ELF-1 (cell line): ENCODE measurements at regions not wholly inside any gene's neighbourhood (a gene's known extent, or its start where the extent isn't known, plus 50 kb on each side); places are given as distances from the start of the nearest gene placed in this dataset.
"Not testable (repeated sequence)": the region's sequence is repeated elsewhere in the genome, so short reads cannot be mapped to it uniquely, and the experiment has no call there.

ENCODE experiments used
- DNase-seq: peaks from one replicate; pipeline ENCODE4 v3.0.0-alpha.2; 2016; ENCODE audit warnings: low read depth, low spot score

DNA sequence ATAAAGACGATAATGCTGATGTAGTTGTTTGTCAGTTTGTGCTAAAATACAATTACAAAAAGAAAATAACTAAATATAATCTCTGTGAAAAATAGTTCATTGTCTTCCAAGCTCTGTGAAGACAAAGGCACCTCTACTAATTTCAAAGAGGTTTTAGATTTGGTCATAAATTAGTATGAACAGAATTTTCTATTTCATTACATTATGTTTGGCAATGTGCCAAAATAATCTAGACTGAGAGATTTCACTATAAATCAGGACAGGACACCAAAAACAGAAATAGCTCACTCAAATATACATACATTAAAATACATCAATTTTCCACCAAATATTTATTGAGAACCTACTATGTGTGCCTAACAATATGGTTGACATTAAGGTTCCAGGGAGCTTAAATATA is 264.9 kb upstream of the CCDC54 start:
- DNase-seq = no peak

GRCh38 chr3:107116251-107116650 is 261.0 kb upstream of the CCDC54 start:
- no peak for DNase-seq

- no peak for DNase-seq
Observed at GRCh38 chr3:107117156-107117555, 260.1 kb upstream of the CCDC54 start.

DNA sequence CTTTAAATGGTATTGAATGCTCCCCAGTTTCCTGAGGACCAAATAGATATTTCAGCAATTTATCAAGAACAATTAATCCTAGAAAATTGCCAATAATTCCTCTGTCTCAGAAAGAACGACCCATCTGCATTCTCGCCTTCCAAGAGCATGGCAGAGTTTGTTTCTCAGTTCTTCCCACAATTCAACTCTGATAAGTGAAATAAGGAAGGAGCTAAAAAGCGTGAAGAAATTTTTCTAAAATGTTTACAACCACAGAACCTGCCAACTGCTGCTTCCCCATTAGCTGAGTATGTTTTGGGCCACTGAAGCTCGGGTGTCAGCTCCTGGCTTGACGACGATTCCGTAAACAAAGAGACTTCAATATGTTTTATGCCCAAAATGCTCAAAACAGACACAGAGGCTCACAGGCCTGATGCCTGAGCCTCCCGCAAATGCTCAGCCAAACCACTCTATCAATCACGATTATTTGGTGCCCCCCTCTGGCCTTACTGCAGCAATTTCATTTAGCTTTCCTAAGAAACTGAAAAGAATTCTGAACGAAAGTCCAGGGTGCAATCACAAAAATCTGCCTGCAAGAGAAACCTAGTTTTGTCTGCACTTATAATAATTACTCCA is 259.2 kb upstream of the CCDC54 start:
- peak; percentile 47 for DNase-seq

DNA sequence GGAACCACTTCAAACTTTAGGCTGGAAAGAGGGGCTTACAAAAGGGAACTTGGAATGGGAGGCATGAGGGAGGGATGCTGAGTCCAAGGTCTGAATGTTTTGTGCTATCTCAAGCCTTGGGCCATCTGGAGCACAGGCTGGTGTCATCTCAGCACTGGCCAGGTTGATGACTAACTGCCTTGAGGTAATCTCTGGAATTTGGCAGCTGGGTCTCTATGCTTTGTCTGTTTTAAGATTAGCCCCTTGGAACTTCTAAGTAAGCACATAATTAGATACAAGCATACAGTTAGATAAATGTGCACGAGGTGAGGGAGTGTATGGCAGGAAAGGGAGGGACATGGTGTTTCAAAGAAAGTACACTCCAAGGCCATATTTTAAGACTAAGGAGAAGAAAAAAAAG is 252.4 kb upstream of the CCDC54 start:
- DNase-seq = peak; percentile 83

DNA sequence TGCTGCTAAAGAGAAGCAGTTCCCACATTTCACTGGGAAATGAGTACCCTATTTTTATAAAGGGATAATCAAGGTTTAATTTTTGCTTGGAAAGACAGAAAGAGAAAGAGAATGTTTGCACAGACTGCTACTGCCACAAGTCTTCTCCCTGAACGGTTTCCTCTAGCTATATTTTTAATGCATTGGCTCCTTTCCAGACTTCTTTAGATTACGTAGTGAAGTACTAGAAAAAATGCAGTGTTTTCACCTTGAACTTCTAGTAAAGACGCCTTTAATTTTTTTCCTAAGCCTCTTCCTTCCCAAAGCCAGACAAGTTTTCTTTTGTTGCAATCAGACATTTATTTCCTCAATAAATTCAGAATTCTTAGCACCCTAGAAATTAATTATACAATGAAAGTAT is 248.3 kb upstream of the CCDC54 start:
- no peak for DNase-seq

DNA sequence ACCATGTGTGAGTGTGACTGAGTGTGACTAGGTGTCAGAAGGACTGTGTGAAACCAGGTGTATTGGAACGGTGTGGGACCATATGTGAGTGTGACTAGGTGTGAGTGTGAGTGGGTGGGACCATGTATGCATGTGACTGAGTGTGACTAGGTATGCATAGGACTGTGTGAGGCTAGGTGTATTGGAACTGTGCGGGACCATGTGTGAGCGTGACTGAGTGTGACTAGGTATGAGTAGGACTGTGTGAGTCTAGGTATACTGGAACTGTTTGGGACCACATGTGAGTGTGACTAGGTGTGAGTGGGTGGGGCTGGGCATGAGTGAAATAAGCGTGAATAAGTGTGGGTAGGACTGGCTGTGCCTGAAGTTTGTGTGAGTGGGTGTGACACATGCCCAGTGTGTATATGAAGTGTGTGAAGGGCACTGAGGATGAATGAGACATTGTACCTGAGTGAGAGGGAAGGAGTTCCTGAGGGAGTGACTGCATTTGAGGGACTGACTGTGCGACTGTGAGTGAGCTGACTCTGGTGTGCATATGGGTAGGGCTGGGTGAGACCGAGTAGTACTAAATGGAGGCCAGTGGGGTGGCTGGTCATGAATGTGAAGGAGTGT is 247.0 kb upstream of the CCDC54 start:
- DNase-seq = no peak

DNA sequence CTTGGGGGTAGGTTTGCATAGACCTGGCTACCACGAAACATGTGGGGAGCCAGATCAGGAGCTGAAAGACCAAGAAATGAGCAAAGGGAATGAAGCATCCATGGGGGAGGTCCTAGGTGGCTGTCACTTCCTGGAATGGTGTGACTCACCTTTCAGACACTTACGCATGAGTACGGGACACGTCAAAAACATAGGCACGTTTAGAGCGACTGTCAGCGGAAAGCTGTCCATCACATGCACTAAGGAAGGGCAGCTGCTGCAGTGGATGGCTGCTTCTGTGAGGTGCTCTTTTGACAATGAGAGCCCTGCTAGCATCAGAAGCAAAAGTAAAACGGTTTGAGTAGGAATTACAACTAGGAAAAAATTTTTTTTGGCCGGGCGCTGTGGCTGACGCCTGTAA is 244.6 kb upstream of the CCDC54 start:
- DNase-seq = no peak

GRCh38 chr3:107133891-107134290 is 243.3 kb upstream of the CCDC54 start:
- DNase-seq = no peak

- no peak for DNase-seq
Observed at GRCh38 chr3:107142171-107142570, 235.1 kb upstream of the CCDC54 start.

- peak; percentile 57 for DNase-seq
Observed at GRCh38 chr3:107142786-107143575, 234.3 kb upstream of the CCDC54 start.

DNA sequence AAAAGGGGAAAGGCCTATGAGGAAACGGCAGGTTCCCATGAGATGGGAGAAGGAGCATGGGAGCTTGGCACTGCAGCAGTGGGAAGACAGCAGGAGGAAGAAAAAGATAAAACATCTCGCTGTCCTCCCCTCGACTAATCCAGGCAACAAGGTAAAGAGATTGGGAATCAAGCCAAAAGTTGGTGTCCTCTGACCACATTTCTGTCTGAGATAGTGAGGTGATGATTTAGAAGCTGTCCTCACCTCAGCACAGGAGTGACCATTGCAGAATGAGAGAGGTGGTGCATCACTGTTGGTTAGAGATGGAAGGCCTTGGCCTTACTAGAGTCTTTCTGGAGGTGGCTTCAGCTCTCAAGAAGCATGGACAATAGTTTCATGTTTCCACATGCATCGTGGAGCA is 226.6 kb upstream of the CCDC54 start:
- no peak for DNase-seq

DNA sequence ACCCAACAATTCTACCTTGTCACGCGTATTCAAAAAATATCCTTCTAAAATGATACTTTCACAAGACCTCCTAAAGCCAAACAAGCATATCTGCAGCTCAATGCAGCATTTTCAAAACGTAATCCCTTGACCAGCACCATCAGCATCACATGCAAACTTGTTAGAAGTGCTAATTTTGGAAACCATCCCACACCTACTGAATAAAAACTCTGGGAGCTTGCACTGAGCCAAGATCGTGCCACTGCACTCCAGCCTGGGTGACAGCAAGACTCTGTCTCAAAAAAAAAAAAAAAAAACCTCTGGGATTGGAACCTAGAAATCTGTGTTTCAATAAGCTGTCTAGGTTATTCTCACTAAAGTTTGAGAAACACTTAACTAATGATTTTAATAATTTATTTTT is 223.3 kb upstream of the CCDC54 start:
- no peak for DNase-seq

DNA sequence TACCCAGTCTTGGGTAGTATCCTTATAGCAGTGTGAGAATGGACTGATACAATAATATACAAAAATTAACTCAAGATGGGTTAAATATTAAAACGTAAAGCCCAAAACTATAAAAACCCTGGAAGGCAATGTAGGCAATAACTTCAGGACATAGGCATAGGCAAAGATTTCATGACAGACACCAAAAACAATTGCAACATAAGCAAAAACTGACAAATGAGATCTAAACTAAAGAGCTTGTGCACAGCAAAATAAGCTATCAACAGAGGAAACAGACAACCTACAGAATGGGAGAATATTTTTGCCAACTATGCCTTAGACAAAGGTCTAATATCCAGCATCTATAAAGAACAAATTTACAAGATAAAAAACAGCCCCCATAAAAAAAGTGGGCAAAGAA is 204.8 kb upstream of the CCDC54 start:
- DNase-seq = no peak

DNA sequence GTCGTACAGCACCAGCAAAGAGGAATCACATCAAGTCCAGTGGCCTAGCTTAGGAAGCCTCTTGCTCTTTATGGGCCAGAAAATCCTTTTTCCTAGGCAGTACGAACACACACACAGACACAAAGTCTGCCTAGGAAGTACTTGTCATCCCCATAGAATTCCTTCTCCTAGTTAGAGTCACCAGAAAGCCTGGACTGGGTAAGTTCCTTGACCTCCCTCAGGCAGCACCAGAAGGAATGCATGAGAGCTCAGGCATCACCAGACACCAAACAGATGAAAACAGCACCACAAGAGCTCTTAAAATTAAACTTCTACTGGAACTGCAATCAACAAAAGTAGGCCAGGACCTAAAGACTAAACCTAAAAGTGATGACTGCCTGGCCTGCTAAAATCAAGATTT is 192.9 kb upstream of the CCDC54 start:
- peak; percentile 58 for DNase-seq

DNA sequence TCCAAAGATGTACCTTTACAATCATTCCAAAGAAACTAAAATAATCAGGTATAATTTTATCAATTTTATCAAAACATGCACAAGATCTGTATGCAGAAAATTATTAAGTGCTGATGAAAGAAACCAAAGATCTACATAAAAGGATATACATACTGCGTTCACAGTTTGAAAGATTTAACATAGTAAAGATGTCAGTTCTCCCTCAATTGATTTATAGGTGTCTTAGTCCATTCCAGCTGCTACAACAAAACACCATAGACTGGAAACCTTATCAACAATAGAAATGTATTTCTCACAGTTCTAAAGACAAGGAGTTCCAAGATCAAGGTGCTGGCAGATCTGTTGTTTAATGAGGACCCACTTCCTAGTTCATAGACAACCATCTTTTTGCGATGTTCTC is 189.0 kb upstream of the CCDC54 start:
- no peak for DNase-seq

- DNase-seq = no peak
Observed at GRCh38 chr3:107189158-107189791, 188.0 kb upstream of the CCDC54 start.

GRCh38 chr3:107193116-107193515 is 184.1 kb upstream of the CCDC54 start:
- DNase-seq = no peak

GRCh38 chr3:107198581-107199181 is 178.6 kb upstream of the CCDC54 start:
- no peak for DNase-seq

DNA sequence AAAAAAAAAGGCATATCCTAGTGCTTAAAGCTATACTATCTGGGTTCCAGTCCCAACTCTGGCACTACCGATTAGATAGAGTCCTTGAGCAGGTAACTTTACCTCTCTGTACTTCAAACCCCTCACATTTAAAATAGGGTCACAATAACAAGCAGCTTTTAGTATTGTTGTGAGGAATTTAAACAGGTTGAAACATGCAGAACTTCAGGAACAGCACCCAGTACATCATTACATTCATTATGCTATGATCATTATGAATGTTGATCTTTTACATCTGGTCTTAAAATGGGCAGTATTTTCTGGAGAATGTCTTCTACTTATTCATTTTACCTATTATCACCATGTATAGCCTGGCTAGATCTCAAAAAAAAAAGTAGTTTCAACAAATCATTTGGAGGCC is 176.1 kb upstream of the CCDC54 start:
- no peak for DNase-seq

- not testable (repeated sequence) for DNase-seq
Observed at GRCh38 chr3:107202885-107203284, 174.4 kb upstream of the CCDC54 start.

- DNase-seq = no peak
Observed at GRCh38 chr3:107204121-107204520, 173.1 kb upstream of the CCDC54 start.
